SK-N-SH treated with all-trans-retinoic acid at 6 μM for 48 hours (cell line): ENCODE measurements at regions not wholly inside any gene's neighbourhood (a gene's known extent, or its start where the extent isn't known, plus 50 kb on each side); places are given as distances from the start of the nearest gene placed in this dataset.

Source experiments
- ARNTL ChIP-seq: fragments of 450-650 bp; formaldehyde crosslinking; IDR thresholded peaks from 2 replicates; pipeline ENCODE4 v1.5.0; 2020; ENCODE audit warnings: low read depth, mild to moderate bottlenecking, moderate library complexity, borderline replicate concordance
- CREB5 ChIP-seq: fragments of 250-450 bp; sonication (Bioruptor Pico); IDR thresholded peaks from 2 replicates; pipeline ENCODE4 v1.5.1; 2020; ENCODE audit warnings: low read depth, mild to moderate bottlenecking, moderate library complexity
- TSHZ2 ChIP-seq: fragments of 250-450 bp; sonication (Bioruptor Pico); IDR thresholded peaks from 2 replicates; pipeline ENCODE4 v1.5.0; 2020; ENCODE audit warnings: mild to moderate bottlenecking, moderate library complexity
- ZFP30 ChIP-seq: fragments of 450-650 bp; formaldehyde crosslinking; IDR thresholded peaks from 2 replicates; pipeline ENCODE4 v1.5.0; 2022; ENCODE audit warnings: mild to moderate bottlenecking, moderate library complexity
- ZNF565 ChIP-seq: fragments of 450-650 bp; formaldehyde crosslinking; conservative IDR thresholded peaks from 2 replicates; pipeline ENCODE4 v1.5.0; 2020; ENCODE audit warnings: low read depth, mild to moderate bottlenecking, moderate library complexity

GRCh38 chr15:81567924-81568323, 193.9 kb upstream of the TMC3 start:
- no peak for TF ChIP-seq TSHZ2 (CRISPR knock-in tag)
- no peak for TF ChIP-seq ZFP30 (CRISPR knock-in tag)
- no peak for TF ChIP-seq ARNTL (CRISPR knock-in tag)
- no peak for TF ChIP-seq CREB5 (CRISPR knock-in tag)
- no peak for TF ChIP-seq ZNF565 (CRISPR knock-in tag)
